ENCODE measurements at regions not wholly inside any gene's neighbourhood (a gene's known extent, or its start where the extent isn't known, plus 50 kb on each side); places are given as distances from the start of the nearest gene placed in this dataset.
"Not testable (repeated sequence)": the region's sequence is repeated elsewhere in the genome, so short reads cannot be mapped to it uniquely, and the experiment has no call there.

- no peak for DNase-seq
Observed at GRCh38 chr3:75129101-75129500, 514.6 kb upstream of the CNTN3 start.

- no peak for DNase-seq
Observed at GRCh38 chr3:75136100-75136897, 521.8 kb upstream of the CNTN3 start.

GRCh38 chr3:75138345-75138744, 523.9 kb upstream of the CNTN3 start:
- DNase-seq: no peak

GRCh38 chr3:75140904-75141615, 523.1 kb upstream of the FRG2C start:
- no peak for DNase-seq

- no peak for DNase-seq
Observed at GRCh38 chr3:75144406-75144805, 519.7 kb upstream of the FRG2C start.

GRCh38 chr3:75171630-75172230, 492.4 kb upstream of the FRG2C start:
- DNase-seq: no peak

- no peak for DNase-seq
Observed at GRCh38 chr3:75176937-75177336, 487.2 kb upstream of the FRG2C start.

GRCh38 chr3:75180235-75180944, 483.7 kb upstream of the FRG2C start:
- no peak for DNase-seq

GRCh38 chr3:75180945-75181298, 483.2 kb upstream of the FRG2C start:
- DNase-seq: no peak

GRCh38 chr3:75188962-75189361, 475.2 kb upstream of the FRG2C start:
- DNase-seq: no peak

GRCh38 chr3:75192146-75192616, 471.9 kb upstream of the FRG2C start:
- peak; percentile 18 for DNase-seq

- no peak for DNase-seq
Observed at GRCh38 chr3:75193797-75194196, 470.3 kb upstream of the FRG2C start.

- not testable (repeated sequence) for DNase-seq
Observed at GRCh38 chr3:75214332-75214731, 449.8 kb upstream of the FRG2C start.

GRCh38 chr3:75218577-75218976, 445.6 kb upstream of the FRG2C start:
- DNase-seq: no peak

- DNase-seq: no peak
Observed at GRCh38 chr3:75220932-75221331, 443.2 kb upstream of the FRG2C start.

- DNase-seq: no peak
Observed at GRCh38 chr3:75224412-75224811, 439.7 kb upstream of the FRG2C start.

- no peak for DNase-seq
Observed at GRCh38 chr3:75232216-75232615, 431.9 kb upstream of the FRG2C start.

- no peak for DNase-seq
Observed at GRCh38 chr3:75235631-75236030, 428.5 kb upstream of the FRG2C start.

- DNase-seq: no peak
Observed at GRCh38 chr3:75237053-75237452, 427.1 kb upstream of the FRG2C start.

GRCh38 chr3:75237477-75237876, 426.7 kb upstream of the FRG2C start:
- DNase-seq: no peak

GRCh38 chr3:75241226-75241962, 422.7 kb upstream of the FRG2C start:
- not testable (repeated sequence) for DNase-seq

GRCh38 chr3:75242012-75242735, 422.0 kb upstream of the FRG2C start:
- no peak for DNase-seq

All from NCI-H146 (cell line).